GM18867 (cell line): ENCODE measurements at regions not wholly inside any gene's neighbourhood (a gene's known extent, or its start where the extent isn't known, plus 50 kb on each side); places are given as distances from the start of the nearest gene placed in this dataset.
A peak's percentile ranks its signal among the peaks of the same experiment; 100 is the strongest.
"Not testable (repeated sequence)": the region's sequence is repeated elsewhere in the genome, so short reads cannot be mapped to it uniquely, and the experiment has no call there.

Experiments used
- ATAC-seq: cut with Tn5 transposase; IDR thresholded peaks from one replicate; pipeline ENCODE4 v1.9.1; 2021; ENCODE audit warnings: mild to moderate bottlenecking, moderate library complexity; ENCODE audit not compliant: unreplicated experiment

DNA sequence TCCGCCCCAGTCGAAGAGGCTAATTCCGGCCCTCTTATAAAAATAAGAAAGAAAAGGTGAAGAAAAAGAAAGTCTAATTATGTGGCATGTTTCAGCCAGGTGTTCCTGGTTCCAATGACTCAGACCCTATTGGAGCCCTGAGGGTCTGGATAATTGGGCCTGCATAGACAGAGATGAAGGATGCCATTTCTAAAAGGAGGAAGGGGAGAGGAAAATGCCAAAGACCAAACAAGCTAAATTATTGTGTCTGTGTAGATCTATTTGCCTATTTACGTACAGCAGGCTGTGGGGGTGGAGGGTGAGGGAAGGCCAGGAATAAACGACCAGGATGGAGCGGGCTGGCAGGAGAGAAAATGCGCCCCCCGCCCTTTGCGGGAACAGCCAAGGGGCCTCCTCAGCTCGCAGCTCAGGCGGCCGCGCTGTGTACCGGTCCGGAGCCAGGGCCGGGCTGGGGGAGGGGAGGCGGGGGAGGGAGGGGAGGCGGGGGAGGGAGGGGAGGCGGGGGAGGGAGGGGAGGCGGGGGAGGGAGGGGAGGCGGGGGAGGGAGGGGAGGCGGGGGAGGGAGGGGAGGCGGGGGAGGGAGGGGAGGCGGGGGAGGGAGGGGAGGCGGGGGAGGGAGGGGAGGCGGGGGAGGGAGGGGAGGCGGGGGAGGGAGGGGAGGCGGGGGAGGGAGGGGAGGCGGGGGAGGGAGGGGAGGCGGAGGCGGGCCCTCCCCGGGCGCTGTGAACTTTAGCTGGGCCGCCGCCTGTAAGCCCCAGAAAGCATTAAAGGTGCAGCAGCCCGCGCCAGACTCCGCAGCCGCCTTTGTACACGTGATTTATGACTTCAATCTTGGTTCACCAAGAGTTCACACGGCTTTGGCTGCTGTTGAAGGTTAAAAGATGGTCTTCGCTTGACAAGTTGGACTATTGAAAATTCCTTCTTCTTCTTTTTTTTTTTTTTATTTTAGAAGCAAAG is 113.0 kb upstream of the FOXD4L5 start:
- not testable (repeated sequence) for ATAC-seq

DNA sequence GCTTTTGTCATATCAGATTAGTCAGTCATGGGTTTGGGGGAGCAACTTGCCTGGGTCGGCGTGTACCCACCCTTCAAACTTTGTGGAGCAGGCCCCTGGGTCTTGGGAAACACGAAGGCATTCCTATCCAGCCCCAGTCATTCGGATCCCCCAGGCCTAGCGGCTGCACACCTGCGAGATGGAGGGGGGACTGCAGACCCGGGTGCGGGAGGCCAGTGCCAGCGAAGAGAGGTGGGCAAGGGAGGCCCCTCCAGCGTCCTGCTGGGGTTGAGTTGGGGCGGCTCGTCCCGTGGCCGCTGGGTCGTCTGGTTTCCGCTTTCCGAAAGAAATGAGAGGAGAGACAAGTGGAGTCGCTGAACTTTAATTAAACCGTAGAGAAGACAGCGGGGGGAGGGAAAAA is 112.2 kb upstream of the FOXD4L5 start:
- not testable (repeated sequence) for ATAC-seq

DNA sequence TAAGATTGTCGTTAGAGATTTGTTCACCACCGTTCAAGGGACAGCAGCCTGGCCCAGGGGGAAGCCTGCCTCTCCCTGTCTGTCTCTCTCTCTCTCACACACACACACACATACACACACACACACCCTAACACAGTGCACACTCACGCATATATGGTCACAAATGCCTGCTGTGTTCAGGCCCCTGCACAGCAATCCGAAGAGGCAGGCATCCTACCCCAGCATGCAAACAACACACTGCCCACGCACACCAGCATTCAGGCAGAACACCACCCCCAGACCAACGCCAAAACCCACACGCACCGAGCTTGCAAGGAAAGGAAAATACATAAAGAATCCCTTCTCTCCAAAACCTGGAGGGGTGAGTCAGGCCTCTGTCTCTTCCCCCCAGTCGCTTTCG is 111.6 kb upstream of the FOXD4L5 start:
- ATAC-seq, result not testable (repeated sequence)

DNA sequence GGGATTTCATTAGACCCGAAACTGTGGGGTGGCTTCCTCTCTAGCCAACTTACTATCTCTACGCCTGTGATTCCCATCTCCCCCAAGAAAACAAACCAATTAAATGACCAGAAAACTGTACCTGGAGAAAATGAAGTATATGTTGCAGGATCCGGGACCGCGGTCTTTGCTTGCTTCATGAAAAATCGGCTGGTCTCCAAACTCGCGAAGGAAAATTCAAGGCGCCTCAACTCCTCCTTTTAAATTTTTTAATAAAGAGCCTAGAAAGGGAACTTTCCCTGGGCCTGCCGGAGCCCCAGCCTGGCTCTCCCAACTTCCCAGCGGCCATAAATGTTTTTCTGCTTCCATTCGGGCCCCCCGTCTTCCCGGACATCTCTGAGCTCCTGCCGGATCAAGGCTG is 110.8 kb upstream of the FOXD4L5 start:
- ATAC-seq, result not testable (repeated sequence)

DNA sequence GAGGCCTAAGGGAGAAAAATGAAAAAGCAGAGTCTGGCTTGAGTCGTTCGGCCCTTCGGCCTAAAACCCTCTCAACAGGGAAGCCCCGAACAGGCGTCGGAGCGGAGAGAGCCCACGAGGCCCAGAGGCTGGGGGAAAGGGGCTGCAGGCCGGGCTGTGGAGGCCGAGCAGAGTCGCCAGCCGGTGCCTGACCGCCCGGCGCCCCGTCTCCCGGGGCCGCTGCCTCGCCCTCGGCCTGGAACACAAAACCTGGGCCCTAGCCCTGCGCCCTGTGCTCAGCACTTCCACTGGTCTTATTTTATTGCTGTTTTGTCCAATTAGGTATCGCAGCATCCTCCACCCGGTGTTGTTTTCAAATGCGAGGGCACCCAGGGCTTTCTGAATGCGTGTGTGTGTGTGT is 110.1 kb upstream of the FOXD4L5 start:
- ATAC-seq, result not testable (repeated sequence)

- not testable (repeated sequence) for ATAC-seq
Measured at GRCh38 chr9:65393111-65393810, 108.3 kb upstream of the FOXD4L5 start.

GRCh38 chr9:65392611-65393010 is 107.6 kb upstream of the FOXD4L5 start:
- ATAC-seq, result not testable (repeated sequence)

GRCh38 chr9:65389710-65390109 is 104.7 kb upstream of the FOXD4L5 start:
- not testable (repeated sequence) for ATAC-seq

DNA sequence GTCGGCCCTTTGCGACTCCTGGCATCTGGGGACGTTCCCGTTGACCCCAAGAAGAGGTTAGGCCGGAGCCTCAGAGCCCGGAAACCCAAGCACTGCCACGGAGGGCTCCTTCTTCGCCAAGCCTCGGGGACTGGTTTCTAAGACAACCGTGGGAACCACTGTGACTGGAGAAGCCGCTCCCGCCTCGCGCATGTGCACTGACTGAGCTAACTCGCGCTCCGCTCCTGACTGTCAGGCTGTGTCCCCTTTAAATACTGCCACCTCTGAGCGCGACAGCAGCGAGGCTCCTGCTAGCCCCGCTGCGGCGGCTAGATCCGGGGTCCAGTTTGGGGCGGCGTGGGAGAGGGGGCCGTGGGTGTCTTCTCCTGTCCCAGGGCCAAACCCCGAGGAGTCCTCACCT is 104.2 kb upstream of the FOXD4L5 start:
- ATAC-seq, result not testable (repeated sequence)

- peak; percentile 98 for ATAC-seq
Measured at GRCh38 chr9:65386699-65387098, 101.7 kb upstream of the FOXD4L5 start.

DNA sequence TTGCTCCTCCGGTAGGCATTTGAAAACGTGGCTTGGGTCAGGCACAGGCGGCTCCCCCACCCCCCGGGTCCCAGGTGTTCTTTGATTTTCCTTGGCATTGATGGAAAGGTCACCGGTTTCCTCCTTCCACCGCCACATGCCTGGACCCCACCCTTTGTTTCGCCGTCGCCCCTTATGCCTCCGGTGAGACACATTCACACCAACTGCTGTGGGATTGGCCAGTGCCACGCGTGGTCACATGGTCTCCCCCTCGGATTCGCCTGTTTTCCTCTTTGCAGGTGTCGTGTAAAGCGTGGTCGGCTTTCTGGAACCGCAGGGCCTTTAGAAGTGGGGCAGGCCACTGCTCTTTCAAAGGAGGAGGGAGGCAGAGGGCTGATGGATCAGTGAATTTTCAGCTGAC is 101.2 kb upstream of the FOXD4L5 start:
- not testable (repeated sequence) for ATAC-seq

DNA sequence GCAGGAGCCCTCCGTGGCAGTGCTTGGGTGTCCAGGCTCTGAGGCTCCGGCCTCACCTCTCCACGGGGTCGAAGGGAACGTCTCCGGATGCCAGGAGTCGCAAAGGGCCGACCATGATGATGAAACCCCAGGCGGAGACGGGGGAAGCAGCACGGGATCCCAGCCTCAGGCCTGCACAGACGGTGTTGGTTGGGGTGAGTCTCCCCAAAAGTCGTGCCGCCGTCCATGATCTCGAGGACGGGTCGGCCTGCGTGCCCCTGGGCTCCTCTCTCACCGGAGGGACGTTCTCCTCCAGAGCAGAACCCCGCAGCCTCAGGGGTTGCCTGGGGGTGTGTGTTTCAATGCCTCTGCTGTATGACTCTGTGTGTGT is 100.6 kb upstream of the FOXD4L5 start:
- not testable (repeated sequence) for ATAC-seq

GRCh38 chr9:65384759-65385654 is 100.0 kb upstream of the FOXD4L5 start:
- not testable (repeated sequence) for ATAC-seq

GRCh38 chr9:65384066-65384465 is 99.1 kb upstream of the FOXD4L5 start:
- not testable (repeated sequence) for ATAC-seq

DNA sequence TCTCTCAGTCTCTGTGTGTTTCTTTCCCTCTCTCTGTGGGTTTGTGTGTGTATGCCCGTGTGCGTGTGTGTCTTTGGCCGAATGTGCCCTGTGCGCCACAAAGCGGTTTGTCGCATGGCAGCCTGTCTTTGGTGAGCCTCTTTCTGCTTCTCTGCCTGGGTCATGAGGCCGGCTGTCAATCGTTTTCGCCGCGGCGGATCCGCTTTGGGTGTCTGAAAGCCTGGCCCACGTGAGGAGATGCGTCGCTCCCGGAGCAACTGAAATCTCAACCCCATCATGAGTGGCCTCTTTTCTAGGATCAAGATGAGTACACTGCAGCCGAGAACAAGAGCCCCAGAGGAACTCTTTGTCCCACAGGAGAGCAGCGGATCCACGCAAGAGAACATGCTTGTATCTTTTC is 98.6 kb upstream of the FOXD4L5 start:
- ATAC-seq, result not testable (repeated sequence)

- not testable (repeated sequence) for ATAC-seq
Measured at GRCh38 chr9:65382701-65383318, 97.8 kb upstream of the FOXD4L5 start.
